GM10266 (cell line): ENCODE measurements at regions not wholly inside any gene's neighbourhood (a gene's known extent, or its start where the extent isn't known, plus 50 kb on each side); places are given as distances from the start of the nearest gene placed in this dataset.

ENCODE experiments used
- DNase-seq: peaks from one replicate; pipeline ENCODE4 v3.0.0; 2012; ENCODE audit errors: extremely low spot score
- TF ChIP-seq, protein P1 (sequence below): IDR thresholded peaks from 2 replicates; pipeline ENCODE4 v1.5.1; 2012; ENCODE audit warnings: mild to moderate bottlenecking, low read depth; ENCODE audit not compliant: control insufficient read depth, insufficient read depth; ENCODE audit errors: missing control alignments

GRCh38 chr3:43796041-43796596 lies 105.4 kb downstream of the ABHD5 start:
- TF ChIP-seq, protein P1, sequence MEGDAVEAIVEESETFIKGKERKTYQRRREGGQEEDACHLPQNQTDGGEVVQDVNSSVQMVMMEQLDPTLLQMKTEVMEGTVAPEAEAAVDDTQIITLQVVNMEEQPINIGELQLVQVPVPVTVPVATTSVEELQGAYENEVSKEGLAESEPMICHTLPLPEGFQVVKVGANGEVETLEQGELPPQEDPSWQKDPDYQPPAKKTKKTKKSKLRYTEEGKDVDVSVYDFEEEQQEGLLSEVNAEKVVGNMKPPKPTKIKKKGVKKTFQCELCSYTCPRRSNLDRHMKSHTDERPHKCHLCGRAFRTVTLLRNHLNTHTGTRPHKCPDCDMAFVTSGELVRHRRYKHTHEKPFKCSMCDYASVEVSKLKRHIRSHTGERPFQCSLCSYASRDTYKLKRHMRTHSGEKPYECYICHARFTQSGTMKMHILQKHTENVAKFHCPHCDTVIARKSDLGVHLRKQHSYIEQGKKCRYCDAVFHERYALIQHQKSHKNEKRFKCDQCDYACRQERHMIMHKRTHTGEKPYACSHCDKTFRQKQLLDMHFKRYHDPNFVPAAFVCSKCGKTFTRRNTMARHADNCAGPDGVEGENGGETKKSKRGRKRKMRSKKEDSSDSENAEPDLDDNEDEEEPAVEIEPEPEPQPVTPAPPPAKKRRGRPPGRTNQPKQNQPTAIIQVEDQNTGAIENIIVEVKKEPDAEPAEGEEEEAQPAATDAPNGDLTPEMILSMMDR: no peak
- DNase-seq: no peak

GRCh38 chr3:43797794-43798193 lies 107.1 kb downstream of the ABHD5 start:
- no peak for DNase-seq
- TF ChIP-seq, protein P1: no peak

GRCh38 chr3:43810797-43811196 lies 120.1 kb downstream of the ABHD5 start:
- TF ChIP-seq, protein P1: no peak
- no peak for DNase-seq

DNA sequence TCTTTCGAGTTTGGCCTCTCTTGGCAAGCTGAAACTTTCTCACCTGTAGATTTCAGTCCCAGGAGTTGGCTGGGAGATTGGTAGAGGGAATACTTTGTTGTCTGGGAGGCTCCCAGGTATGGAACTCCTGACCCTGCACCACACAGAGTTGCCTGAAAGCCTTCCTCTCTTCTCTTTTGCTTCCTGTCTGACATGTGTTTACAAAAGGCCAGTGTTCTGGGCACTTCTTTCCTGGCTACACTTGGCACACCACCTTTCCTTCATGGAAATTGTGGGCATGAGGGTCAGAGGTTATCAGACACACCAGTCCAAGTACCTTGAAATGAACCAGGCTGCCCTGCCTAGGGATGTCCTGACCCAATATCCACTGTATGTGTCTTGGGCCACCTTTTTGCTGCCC lies 123.7 kb downstream of the ABHD5 start:
- no peak for DNase-seq
- TF ChIP-seq, protein P1: no peak

DNA sequence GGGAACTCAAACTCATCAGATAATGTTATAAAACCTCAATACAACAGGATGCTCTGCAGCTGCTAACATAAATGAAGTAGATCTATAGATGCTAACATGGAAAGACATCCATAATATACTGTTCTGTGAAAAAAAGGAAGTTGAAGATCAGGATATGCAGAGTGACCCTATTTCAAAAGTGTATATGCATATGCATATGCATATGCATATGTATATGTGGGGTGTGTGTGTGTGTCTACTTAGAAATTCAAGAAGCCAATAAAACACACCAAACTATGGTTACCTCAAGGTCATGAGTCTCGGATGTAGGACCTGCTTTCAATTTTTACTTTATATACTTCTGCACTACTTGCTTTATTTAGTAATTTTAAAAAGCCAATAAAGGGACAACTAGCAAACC lies 125.6 kb downstream of the ABHD5 start:
- TF ChIP-seq, protein P1: no peak
- DNase-seq: no peak

DNA sequence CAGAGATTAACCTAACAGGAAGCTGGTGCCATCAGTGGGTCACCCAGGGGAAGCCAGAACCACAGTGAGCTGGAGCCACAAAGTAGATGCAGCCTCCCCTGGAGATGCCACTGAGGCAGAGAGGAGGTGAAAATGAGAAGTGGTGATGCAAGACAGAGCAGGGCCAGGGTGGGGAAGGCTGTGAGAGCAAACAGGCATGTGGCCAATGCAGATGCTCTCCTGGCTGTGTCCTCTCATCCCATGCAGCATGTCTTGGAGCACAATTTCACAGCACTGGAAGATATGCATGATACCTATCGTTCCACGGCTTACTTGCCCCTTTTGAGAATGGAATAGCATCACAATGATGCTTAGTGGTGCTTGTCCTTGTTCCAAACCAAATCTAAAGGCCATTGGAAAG lies 126.3 kb downstream of the ABHD5 start:
- TF ChIP-seq, protein P1: no peak
- DNase-seq: no peak

- DNase-seq: no peak
- TF ChIP-seq, protein P1: no peak
Observed at GRCh38 chr3:43817825-43818224, 127.1 kb downstream of the ABHD5 start.
